ENCODE measurements at regions not wholly inside any gene's neighbourhood (a gene's known extent, or its start where the extent isn't known, plus 50 kb on each side); places are given as distances from the start of the nearest gene placed in this dataset.

DNA sequence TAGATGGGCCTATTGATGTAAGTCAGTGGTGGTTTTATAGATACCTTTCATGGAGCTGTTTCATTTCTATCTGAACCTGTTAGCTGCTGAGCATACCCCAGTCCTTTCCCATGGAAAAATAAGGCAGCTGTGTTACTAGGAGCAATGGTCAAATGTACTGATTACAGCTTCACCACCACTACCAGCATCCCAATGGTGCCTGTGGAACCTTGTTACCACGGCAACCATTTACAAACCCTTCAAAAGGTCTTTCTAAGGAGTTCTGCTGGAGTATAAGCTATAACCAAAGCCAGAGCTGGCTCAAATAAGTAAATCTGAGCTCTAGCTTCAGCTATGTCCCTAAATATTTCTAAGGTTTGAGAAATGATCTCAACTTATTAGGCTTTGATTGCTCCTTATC is 133.4 kb upstream of the ACP3 start:
- DNase-seq (ENCODE audit: insufficient read length, low spot score) = no peak
- FAIRE-seq = no peak

DNA sequence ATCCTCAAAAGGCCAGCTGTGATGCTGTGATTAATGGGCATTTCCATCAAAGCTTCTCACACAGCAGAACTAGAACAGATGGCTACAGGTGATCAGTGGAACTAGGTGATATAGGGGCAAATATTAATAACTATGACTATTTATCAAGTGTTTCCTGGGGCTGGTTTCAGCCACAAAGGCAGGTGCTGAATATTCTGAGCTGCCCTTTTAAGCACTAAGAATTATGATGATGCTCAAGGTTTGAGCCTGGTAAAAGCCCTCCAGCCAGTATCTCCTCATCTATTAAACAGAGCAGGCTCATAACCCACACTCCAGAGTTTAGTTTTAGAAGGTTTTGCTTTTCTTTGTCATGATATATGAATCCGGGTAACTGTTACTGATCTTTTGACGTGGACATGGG is 129.5 kb upstream of the ACP3 start:
- no peak for DNase-seq (ENCODE audit: insufficient read length, low spot score)
- no peak for FAIRE-seq

DNA sequence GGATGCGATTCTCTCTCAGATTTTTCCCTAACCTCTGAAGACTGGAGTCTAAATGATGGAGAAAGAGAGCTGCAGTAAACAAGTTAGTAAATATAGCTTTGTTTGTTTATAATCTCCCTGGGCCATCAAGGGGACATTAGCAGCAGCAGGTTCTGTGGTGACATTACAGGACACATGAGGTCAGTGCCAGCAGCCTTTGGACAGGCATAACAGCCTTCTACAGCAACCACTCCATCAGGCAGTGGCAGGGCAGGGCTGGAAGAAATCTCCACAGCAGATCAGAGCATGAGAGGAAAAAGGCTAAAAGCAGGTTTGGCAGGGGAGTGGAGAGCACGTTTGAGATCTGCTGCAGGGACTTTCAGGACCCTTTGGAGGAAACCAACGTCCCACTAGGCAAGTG is 127.6 kb upstream of the ACP3 start:
- DNase-seq (ENCODE audit: insufficient read length, low spot score) (no peak), FAIRE-seq (no peak)

DNA sequence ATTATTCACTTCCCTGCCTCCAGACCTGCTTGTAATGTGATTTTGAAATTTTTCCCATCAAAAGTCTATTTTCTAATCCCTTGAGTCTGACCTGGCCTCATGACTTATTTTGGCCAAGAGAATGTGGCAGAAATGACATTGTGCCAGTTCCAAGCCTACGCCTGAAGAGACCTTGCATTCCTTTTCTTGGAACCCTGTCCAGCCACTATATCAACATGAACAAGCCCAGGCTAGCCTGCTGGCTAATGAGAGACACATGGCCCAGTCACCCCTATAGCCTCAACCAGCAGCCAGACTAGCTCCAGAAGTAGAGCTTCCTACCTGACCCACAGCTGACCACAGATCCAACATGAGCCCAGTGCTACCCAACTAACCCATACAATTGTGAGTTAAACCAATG is 121.1 kb upstream of the ACP3 start:
- no peak for DNase-seq (ENCODE audit: insufficient read length, low spot score)
- no peak for FAIRE-seq

DNA sequence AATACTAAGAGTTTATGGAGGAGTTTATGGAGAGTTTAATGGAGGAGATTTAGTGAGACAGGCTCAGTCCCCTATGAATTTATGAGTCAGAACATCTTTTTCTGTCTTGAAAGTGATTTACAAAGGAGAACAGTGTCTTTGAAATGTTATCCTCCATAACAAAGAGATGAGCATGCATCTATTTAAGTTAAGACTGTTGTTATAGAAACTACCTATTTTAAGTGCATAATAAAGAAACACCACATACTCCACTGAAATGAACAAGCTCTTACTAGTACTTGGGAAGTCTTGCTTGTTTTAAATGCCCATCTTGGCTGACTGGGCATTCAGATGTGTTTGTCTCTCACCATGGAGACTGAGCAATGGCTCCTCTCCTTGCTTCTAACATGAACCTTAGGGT is 118.7 kb upstream of the ACP3 start:
- FAIRE-seq (no peak), DNase-seq (ENCODE audit: insufficient read length, low spot score) (no peak)

DNA sequence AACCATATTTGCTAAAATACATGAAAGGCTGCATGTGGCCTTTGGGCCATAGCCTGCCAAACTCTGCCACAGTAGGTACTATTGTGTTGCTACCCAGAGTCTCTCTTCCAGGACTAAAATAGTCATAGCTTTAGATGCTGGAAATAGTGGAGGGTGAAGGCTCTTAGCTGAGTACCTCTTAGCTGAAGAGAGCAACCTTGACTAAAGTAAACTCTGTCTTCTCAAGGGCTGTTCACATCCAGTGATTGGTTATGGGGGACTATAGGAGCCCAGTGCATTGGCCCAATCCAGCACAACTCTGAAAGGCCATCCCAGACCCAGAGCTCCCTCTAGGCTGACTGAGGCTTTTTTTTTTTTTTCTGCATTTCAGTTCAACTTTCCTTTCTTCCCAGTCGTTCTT is 117.8 kb upstream of the ACP3 start:
- FAIRE-seq = no peak
- no peak for DNase-seq (ENCODE audit: insufficient read length, low spot score)

DNA sequence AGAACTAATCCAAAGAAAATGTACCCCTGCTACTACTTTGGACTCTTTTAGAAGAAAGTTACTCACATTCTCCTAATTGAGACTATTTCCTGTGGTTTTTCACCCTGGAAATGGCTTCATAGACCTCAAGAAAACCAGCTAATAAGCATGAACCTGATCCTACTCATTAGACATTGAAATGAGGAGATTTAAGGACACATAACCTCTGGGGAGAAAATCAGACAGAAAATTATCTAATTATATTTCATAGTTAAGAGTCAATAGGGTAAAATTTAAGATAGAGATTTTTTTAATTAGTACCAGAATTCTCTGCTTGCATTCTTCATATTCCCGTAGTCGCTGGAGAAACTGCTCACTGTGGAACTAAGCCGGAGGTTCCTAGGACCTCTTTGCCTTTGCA is 114.6 kb upstream of the ACP3 start:
- no peak for DNase-seq (ENCODE audit: insufficient read length, low spot score)

DNA sequence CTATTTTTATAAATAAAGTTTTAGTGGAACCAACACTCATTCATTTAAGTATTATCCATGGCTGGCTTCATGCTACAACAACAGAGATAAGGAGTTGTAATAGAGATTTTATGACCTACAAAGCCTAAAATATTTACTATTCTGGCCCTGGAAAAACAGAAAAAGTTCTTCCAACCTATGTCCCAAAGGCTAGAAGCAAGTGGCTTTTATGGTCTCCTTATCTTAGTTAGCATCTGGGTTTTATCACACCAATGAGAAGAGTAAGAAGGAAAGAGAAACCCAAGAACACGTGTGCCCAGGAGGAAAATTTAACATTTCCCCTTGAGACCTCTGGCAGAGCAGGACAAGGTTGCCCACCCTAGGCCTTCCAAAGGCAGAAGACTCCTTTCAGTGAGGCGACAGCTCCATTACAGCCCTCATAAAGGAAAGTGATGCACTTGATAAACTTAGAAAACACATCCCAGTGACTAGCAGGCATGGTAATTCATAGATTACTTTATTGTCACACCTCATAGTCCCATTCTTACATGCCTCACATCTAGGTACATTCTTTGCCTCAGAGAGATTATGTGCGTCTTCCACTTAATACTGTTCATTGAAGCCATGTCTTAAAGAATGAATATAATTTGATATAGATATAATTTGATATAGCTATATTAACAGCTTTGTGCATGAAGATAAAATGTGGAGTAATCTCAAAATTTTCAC is 113.2 kb upstream of the ACP3 start:
- DNase-seq (ENCODE audit: insufficient read length, low spot score) (no peak), FAIRE-seq (no peak)

More for the DNA sequence above, 114.6 kb upstream of the ACP3 start:
- FAIRE-seq = no peak

DNA sequence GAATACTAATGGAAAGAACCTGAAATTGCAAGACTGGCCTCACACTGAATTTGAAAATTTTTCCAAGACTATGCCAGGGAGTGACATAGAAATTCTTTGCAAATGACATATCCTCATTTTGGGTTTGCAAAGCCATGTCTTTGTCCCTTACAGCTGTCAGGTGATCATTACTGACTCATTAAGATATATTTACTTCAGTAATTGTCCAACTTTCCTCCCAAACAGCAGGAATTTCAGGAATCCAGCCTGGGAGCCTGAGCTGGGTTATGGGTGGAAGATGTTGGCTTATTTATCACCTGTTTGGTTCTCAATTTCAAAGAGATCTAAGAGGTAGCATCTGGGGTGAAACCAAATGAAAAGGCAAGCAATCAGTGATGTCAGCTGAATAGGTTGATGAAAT is 111.6 kb upstream of the ACP3 start:
- no peak for DNase-seq (ENCODE audit: insufficient read length, low spot score)

DNA sequence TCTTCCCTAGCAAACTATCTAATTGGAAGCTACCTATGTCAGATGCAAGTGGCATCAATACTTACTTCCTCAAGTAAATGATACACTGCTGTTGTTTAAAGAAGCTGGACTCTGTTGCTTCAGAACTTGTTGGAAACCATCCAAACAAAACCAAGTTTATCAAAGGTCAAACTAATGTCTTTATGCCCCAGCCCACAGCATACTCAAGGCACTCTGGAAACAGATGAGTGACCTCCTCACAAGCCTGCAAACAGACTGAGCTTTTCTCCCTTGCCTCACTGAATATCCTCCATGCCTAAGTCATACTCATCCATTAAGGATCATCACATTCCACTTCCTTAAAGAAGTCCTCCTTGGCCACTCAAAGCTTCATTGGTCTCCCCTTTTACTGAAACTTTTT is 107.4 kb upstream of the ACP3 start:
- FAIRE-seq (no peak), DNase-seq (ENCODE audit: insufficient read length, low spot score) (no peak)

More for the DNA sequence above, 111.6 kb upstream of the ACP3 start:
- FAIRE-seq = no peak

DNA sequence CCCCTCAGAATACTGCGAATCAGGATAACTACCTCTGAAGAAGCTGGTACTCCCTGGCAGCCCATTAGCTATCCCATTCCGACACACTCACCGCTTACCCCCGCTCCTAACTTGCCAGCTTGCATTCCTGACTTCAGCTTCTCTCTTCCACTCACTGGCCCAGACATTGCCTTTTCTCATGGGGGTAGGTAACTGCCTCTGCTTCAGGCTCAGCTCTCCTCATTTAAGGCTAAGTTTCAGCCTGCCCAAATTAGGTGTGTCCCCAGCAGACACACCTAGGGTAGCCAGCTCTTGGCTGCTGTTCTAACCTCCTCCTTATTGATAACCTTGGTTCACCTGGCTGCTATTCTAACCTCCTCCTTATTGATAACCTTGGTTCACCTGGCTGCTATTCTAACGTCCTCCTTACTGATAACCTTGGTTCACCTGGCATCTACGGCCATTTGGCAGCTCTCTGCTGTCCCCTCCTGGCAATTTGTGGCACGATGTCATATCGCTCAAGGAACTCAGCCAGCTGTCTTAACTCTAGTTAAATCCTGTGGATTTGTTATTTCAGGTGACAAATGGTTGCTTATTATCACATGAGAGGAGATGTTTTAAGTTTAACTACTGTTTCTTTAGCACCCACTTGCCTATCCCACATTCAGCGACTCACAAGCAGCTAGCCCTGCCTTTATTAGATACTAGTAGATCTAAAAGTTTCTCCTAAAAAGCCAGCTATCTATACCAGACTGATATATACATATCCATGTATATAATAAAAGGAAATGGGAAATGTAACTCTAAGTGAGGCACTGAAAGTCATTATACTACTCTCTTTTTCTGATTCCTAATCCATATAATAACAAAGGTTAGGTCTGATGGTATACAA is 106.5 kb upstream of the ACP3 start:
- DNase-seq (ENCODE audit: insufficient read length, low spot score) (peak; percentile 8), FAIRE-seq (peak; percentile 86)

DNA sequence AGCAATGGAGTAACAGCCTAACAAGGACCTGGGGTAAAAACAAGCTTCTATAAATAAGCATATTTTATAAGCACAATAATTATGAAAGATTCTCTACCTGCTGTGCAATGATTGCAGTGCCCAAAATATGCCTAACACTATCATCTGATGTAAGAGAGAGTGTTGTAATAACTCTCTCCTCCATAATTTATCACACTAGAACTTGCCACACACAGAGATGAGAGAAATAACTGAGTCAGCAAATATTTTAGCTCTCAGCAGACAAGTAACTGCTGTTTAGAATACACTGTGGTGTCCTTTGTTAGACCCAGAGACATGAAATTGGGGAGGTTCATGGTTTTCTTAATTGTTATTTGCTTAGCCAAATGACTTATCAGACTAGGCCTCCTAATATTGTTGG is 105.3 kb upstream of the ACP3 start:
- DNase-seq (ENCODE audit: insufficient read length, low spot score) (no peak), FAIRE-seq (no peak)

DNA sequence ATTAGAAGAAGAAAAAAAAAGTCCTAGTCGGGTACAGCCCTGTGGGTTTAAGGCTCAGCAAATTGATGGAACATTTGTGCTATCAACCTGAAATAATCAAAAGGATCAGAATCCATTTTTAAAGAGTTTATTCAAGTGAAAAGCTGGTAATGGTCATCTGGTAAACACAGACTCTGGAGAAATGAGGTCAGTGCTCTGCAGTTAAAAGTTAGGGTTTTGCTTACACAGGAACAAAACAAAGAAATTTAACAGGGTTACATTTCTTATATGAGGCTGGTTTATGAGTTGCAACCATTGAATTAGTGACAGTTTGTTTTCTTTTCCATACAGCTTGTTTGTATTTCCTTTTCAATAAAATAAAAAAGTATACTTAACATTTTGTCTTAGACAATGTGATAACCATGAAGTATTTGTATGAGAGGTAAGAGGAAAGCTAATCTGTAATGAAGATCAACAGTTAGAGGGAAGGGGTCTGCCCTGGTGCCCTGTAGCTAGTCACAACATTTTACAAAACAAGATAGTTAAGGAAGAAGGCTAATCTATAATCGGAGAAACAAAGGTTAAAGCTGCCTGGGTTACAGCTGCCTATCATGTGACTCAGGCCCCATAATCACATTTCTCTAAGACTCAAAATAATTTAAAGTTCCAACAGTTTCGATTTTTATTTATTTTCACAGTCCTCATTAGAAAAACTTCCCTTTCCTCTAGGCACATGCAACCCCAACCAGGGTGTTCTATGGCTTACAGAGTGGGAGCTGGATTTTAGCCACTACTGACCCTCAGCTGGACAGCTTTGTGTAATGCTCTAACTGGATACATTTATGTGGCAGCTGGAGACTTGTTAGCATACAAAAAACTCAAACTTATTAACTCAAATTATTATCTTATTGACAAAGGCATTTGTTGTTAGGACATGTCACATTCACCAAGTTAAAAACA is 98.1 kb upstream of the ACP3 start:
- no peak for FAIRE-seq

DNA sequence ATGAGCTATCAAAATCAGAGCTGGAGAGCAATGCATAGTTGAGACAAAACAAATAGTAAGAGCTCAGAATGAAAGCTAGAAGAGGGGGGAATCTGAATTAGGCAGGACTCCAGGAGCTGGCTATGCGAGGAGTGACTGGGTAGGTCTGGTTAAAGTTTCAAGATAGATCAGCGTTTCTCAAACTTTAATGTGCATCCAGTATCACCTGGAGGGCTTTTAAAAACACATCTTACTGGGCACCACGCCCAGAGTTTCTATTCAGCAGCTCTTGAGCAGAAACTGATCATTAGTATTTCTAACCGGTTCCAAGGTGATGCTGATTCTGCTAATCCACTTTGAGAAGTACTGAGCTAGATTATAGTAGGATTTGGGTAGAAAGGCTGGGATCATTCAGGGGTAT is 96.2 kb upstream of the ACP3 start:
- no peak for FAIRE-seq
- no peak for DNase-seq (ENCODE audit: insufficient read length, low spot score)

More for the DNA sequence above, 98.1 kb upstream of the ACP3 start:
- DNase-seq (ENCODE audit: insufficient read length, low spot score) = no peak

DNA sequence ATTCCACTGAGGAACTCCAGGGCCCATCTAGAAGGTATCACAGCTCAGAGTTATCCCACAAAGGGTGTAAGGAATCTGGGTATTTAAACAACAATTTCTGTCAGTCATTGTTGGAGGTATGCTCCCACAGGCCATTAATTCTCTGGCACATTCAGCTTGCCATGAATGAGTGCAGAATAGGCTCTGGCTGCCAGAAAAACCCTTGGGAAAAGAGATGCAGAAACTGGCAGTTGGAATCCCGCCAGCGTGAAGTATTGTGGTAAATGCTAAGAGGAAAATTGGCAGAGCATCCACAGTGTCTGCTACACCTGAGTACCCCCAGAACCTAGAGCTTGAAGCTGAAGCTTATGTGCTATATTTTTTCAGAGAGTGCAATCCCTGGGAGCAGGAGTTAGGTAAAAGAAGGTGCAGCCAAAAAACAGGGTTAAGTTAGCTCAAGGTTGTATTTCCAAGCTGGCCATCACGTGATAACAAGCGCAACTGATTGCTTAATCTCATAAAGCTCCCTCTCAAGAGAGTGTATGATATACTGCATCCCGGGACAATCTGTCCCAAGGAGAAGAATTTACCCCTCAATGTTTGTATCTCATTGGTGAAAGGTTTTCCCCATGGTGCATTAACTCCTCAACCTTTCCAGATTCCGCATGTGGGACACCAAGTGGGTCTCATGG is 94.2 kb upstream of the ACP3 start:
- no peak for FAIRE-seq
- DNase-seq (ENCODE audit: insufficient read length, low spot score) = no peak

DNA sequence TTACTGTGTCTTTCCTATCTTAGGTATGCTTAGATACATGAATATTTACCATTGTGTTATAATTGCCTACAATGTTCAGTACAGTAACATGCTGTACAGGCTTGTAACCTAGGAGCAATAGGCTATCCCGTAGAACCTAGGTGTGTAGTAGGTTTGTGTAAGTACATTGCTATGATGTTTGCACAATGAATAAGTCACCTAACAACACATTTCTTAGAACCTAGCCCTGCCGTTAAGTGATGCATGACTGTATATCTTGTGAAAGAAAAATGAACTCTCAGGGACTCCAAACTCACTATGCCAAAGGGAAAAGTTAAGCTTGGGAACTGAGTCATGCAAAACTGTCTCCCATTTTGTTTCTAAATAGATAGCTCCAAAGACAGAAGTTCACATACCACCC is 91.5 kb upstream of the ACP3 start:
- DNase-seq (ENCODE audit: insufficient read length, low spot score) = no peak
- FAIRE-seq = no peak

DNA sequence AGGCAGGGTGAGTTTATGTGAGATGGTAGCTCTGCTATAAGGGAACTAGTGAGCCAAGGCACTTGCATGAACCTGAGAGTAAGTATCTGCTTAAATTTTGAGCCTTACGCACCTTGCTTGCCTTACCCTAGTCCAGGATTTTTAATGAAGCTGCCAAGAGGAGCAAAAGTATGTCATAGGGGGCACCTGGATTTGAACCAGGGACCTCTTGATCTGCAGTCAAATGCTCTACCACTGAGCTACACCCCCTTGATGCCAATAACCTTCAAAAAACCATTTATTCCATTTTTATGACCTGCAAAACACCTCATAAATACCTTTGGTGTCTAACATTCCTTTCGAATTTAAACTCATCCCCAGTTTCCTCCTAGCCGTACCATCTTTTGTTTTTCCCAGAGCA is 88.3 kb upstream of the ACP3 start:
- FAIRE-seq (no peak), DNase-seq (ENCODE audit: insufficient read length, low spot score) (no peak)

DNA sequence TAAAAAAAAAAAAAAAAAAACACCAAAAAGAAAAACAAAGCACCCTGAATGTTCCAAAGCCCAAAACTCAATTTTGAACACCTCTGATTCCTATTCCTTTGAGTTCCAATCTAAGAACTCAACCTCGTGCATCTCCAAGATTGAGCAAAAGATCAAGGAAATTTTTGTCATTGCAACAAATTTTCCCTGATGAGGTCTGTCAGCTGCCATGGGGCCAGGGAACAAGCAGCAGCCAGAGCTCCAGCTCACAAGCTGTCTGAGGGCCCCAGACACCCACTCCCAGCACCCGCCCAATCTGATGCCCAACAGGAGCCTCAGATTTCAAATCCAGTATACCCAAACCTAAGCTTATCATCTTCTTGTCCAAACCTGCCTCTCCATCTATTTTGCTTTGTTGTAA is 87.6 kb upstream of the ACP3 start:
- DNase-seq (ENCODE audit: insufficient read length, low spot score) (no peak), FAIRE-seq (no peak)

DNA sequence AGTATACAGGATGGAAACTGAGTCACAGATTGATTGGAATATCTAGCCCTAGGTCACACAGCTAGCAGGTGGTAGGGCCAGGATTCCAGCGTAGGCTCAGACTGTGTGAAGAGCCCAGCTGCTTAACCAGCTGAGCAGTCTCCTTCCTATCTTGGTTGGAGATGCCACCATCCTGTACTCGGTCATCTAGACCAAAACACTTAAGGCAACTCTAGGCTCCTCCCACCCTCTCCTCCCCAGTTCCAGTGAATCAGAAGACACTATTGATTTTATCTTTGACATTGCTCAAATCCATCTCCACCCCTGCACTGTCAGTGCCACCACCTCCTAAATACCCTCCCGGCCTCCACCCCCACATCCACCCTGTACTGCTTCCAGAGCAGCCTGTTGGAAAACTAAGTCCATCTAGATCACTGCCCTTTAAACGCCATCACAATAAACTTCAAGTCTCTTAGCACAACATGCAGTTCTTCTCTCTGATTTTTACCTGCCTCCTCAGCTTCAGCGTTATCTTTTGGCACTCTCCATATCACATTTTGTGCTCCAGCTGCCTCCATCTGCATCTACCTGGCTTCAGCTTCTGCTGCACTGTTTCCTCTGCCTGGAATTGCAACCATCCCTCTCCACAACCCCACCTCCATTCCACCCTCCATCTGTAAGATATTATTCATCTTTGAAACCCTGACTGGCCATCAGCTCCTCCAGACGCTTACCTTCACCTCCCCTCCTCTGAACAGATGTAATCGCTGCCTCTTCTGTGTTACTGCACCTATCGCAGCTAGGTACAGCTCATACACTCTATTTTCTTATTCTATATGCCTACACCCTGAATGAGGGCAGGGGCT is 86.8 kb upstream of the ACP3 start:
- FAIRE-seq = no peak
- DNase-seq (ENCODE audit: insufficient read length, low spot score) = no peak

DNA sequence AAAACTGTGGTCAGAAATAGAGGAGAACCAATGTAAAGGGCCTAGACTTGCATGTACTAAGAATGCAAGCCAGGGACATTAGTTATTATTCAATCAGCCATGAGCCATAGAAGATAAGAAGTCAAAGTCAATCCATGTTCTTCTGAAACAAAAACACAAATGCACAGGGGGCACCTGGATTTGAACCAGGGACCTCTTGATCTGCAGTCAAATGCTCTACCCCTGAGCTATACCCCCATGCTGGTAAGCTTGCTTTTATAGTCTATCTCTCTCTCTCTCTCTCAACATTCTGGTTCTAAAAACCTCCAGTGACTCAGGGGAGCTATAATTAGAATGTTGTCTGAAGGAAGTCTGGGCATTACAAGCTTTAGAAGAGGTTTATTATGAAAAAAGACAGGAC is 85.6 kb upstream of the ACP3 start:
- no peak for FAIRE-seq
- no peak for DNase-seq (ENCODE audit: insufficient read length, low spot score)

Measured in HTR-8/SVneo (cell line).